OCI-LY7 (cell line): ENCODE measurements at regions not wholly inside any gene's neighbourhood (a gene's known extent, or its start where the extent isn't known, plus 50 kb on each side); places are given as distances from the start of the nearest gene placed in this dataset.

Source experiments
- BruUV-seq: library from RNA; stranded (reverse); fragments of 400-500 nt; replicated peaks from 2 replicates; lab custom pipeline; 2021; lab: Mats Ljungman, UMichigan
- CTCF ChIA-PET: fragments of 300-600 bp; sonication (Branson Sonifier 250); formaldehyde crosslinking; loops from one replicate; lab custom pipeline; 2022; ENCODE audit warnings: antibody characterized with exemption; ENCODE audit not compliant: unreplicated experiment; lab: Charles Lee
- POLR2A ChIA-PET: fragments of 300-600 bp; sonication (Branson Sonifier 250); formaldehyde crosslinking; loops from one replicate; lab custom pipeline; 2022; ENCODE audit warnings: antibody characterized with exemption; lab: Charles Lee
- DNase-seq: peaks from one replicate; pipeline ENCODE4 v3.0.0-alpha.2; 2015; ENCODE audit warnings: low spot score
- H2AFZ ChIP-seq: fragments of 200-600 bp; sonication (generic), shearing (Covaris generic); 2 replicates; pipeline ENCODE4 v1.6.1; 2014; ENCODE audit warnings: mild to moderate bottlenecking, antibody characterized with exemption, low read length, moderate library complexity
- H3K27ac ChIP-seq: fragments of 200-600 bp; sonication (generic); 2 replicates; pipeline ENCODE4 v1.5.1; 2014; ENCODE audit warnings: mixed run types, low read depth, mild to moderate bottlenecking, moderate library complexity, low read length, inconsistent platforms; ENCODE audit not compliant: poor library complexity, severe bottlenecking
- H3K36me3 ChIP-seq: fragments of 200-600 bp; sonication (generic); 2 replicates; pipeline ENCODE4 v1.6.1; 2014; ENCODE audit warnings: mild to moderate bottlenecking, antibody characterized with exemption, low read length, moderate library complexity, mixed read lengths; ENCODE audit not compliant: insufficient read depth
- H3K4me1 ChIP-seq: fragments of 200-600 bp; sonication (generic); 2 replicates; pipeline ENCODE4 v1.5.1; 2014; ENCODE audit warnings: mild to moderate bottlenecking, low read length; ENCODE audit not compliant: insufficient read depth, poor library complexity, severe bottlenecking
- H3K4me2 ChIP-seq: fragments of 200-600 bp; sonication (generic); 2 replicates; pipeline ENCODE4 v1.6.1; 2014; ENCODE audit warnings: mild to moderate bottlenecking, low read length
- H3K4me3 ChIP-seq: fragments of 200-600 bp; sonication (generic); 2 replicates; pipeline ENCODE4 v1.5.1; 2014; ENCODE audit warnings: mild to moderate bottlenecking, low read depth, low read length; ENCODE audit not compliant: poor library complexity, severe bottlenecking
- H3K79me2 ChIP-seq: fragments of 200-600 bp; sonication (generic); 2 replicates; pipeline ENCODE4 v1.6.1; 2016; ENCODE audit warnings: low read depth, mild to moderate bottlenecking, low read length, moderate library complexity, mixed read lengths; ENCODE audit not compliant: insufficient read depth
- H3K9me2 ChIP-seq: fragments of 200-600 bp; sonication (generic); 2 replicates; pipeline ENCODE4 v1.6.1; 2016; ENCODE audit warnings: mild to moderate bottlenecking, low read length, mixed read lengths; ENCODE audit not compliant: insufficient read depth
- H3K9me3 ChIP-seq: fragments of 200-600 bp; sonication (generic); 2 replicates; pipeline ENCODE4 v1.6.1; 2014; ENCODE audit warnings: mild to moderate bottlenecking, mixed run types, low read length, mixed read lengths
- H4K20me1 ChIP-seq: fragments of 200-600 bp; sonication (generic); 2 replicates; pipeline ENCODE4 v1.6.1; 2014; ENCODE audit warnings: mild to moderate bottlenecking, antibody characterized with exemption, low read length, moderate library complexity, mixed read lengths; ENCODE audit not compliant: insufficient read depth
- CTCF ChIP-seq: fragments of 200-600 bp; sonication (generic); conservative IDR thresholded peaks from 2 replicates; pipeline ENCODE4 v1.5.1; 2014; ENCODE audit warnings: mild to moderate bottlenecking, antibody characterized with exemption, low read length, moderate library complexity, mixed read lengths
- EZH2phosphoT487 ChIP-seq: fragments of 200-600 bp; sonication (generic); IDR thresholded peaks from 2 replicates; pipeline ENCODE4 v1.6.1; 2018; ENCODE audit warnings: low read depth, borderline replicate concordance, mild to moderate bottlenecking, mixed run types, antibody characterized with exemption, low read length, moderate library complexity, mixed read lengths
- intact Hi-C: fragments of 100-400 bp; cut with micrococcal nuclease; formaldehyde crosslinking; loops from one replicate; pipeline ENCODE4 v1.10.0; 2022; ENCODE audit not compliant: unreplicated experiment

GRCh38 chrX:149283853-149284252 lies 221.3 kb downstream of the IDS start:
- BruUV-seq, result no TSS peak
- ChIA-PET POLR2A (no interaction called here), CTCF (no interaction called here)

GRCh38 chrX:149282909-149283308 lies 222.2 kb downstream of the IDS start:
- H2AFZ ChIP-seq, result no peak overlapping the region
- CTCF ChIA-PET, result no interaction called here
- no peaks in the 10 kb centered on the region for H3K9me3 ChIP-seq
- H3K4me1 ChIP-seq, result no peaks in the 10 kb centered on the region
- TF ChIP-seq EZH2phosphoT487, result no peak
- TF ChIP-seq CTCF, result no peak
- BruUV-seq, result no TSS peak
- H3K4me3 ChIP-seq, result no peak overlapping the region
- no peaks in the 10 kb centered on the region for H3K9me2 ChIP-seq
- POLR2A ChIA-PET, result no interaction called here
- no peak overlapping the region for H3K27ac ChIP-seq
- no peaks in the 10 kb centered on the region for H3K79me2 ChIP-seq
- H3K36me3 ChIP-seq, result no peaks in the 10 kb centered on the region
- no peak overlapping the region for H3K4me2 ChIP-seq
- DNase-seq, result no peak
- intact Hi-C loops, result loop anchor here (10.0 kb wide), 1 partner anchor 192 kb away; no protein-coding TSS in a partner anchor
- H4K20me1 ChIP-seq, result no peaks in the 10 kb centered on the region

More at GRCh38 chrX:149283853-149284252, 221.3 kb downstream of the IDS start:
- H3K27ac ChIP-seq, result no peak overlapping the region
- H3K9me2 ChIP-seq, result no peaks in the 10 kb centered on the region
- no peak overlapping the region for H2AFZ ChIP-seq
- H4K20me1 ChIP-seq, result no peaks in the 10 kb centered on the region
- TF ChIP-seq EZH2phosphoT487 (no peak), CTCF (no peak)
- H3K4me3 ChIP-seq, result no peak overlapping the region
- no peaks in the 10 kb centered on the region for H3K36me3 ChIP-seq
- no peak overlapping the region for H3K4me2 ChIP-seq
- H3K9me3 ChIP-seq, result no peaks in the 10 kb centered on the region
- no peaks in the 10 kb centered on the region for H3K79me2 ChIP-seq
- no peak for DNase-seq
- H3K4me1 ChIP-seq, result no peaks in the 10 kb centered on the region
- intact Hi-C loops, result loop anchor here (10.0 kb wide), 1 partner anchor 191 kb away; no protein-coding TSS in a partner anchor

- BruUV-seq, result no TSS peak
- Histone ChIP-seq H3K36me3 (no peaks in the 10 kb centered on the region), H4K20me1 (no peaks in the 10 kb centered on the region), H3K9me2 (no peaks in the 10 kb centered on the region), H3K9me3 (no peaks in the 10 kb centered on the region), H3K4me2 (no peak overlapping the region), H3K4me1 (no peaks in the 10 kb centered on the region), H3K4me3 (no peak overlapping the region), H2AFZ (no peak overlapping the region), H3K79me2 (no peaks in the 10 kb centered on the region), H3K27ac (no peak overlapping the region)
- intact Hi-C loops, result loop anchor here (10.0 kb wide), 1 partner anchor 195 kb away; no protein-coding TSS in a partner anchor
- TF ChIP-seq EZH2phosphoT487, result no peak
- TF ChIP-seq CTCF, result no peak
- POLR2A ChIA-PET, result interaction anchor here (0.9 kb wide), 1 partner anchor 9 kb away, joined by 3 read pairs; no protein-coding TSS in a partner anchor
- CTCF ChIA-PET, result interaction anchor here (0.5 kb wide), 1 partner anchor 63 kb away, joined by 3 read pairs; no protein-coding TSS in a partner anchor
- DNase-seq, result no peak
These were observed 225.1 kb downstream of the IDS start for GRCh38 chrX:149280011-149280410.
